Thymus (tissue), 11 donors: ENCODE measurements at regions not wholly inside any gene's neighbourhood (a gene's known extent, or its start where the extent isn't known, plus 50 kb on each side); places are given as distances from the start of the nearest gene placed in this dataset.

Source experiments
- DNase-seq, 9 donors: peaks; one replicate each; pipeline ENCODE4 v3.0.0-alpha.2; 2013; ENCODE audit warnings: low spot score in 9 of 9, low read depth in 6 of 9, missing footprints in 1 of 9
- H3K27ac ChIP-seq, 2 donors: one replicate each; pipeline ENCODE4 v1.5.1; 2013; ENCODE audit warnings: control low read depth in 1 of 2, low read depth in 1 of 2, low read length in 1 of 2, mild to moderate bottlenecking in 1 of 2, moderate library complexity in 1 of 2
- H3K27me3 ChIP-seq, 2 donors: one replicate each; pipeline ENCODE4 v1.5.1; 2013; ENCODE audit warnings: low read length in 1 of 2; ENCODE audit not compliant: control insufficient read depth in 2 of 2, insufficient read depth in 1 of 2
- H3K36me3 ChIP-seq, 2 donors: one replicate each; pipeline ENCODE4 v1.5.1; 2013; ENCODE audit warnings: low read length in 1 of 2, mild to moderate bottlenecking in 1 of 2, moderate library complexity in 1 of 2; ENCODE audit not compliant: control insufficient read depth in 2 of 2, insufficient read depth in 2 of 2
- H3K4me1 ChIP-seq, 2 donors: one replicate each; pipeline ENCODE4 v1.5.1; 2013; ENCODE audit warnings: low read length in 2 of 2; ENCODE audit not compliant: control insufficient read depth in 2 of 2, insufficient read depth in 2 of 2
- H3K4me3 ChIP-seq, 2 donors: one replicate each; pipeline ENCODE4 v1.5.1; 2013; ENCODE audit warnings: low read length in 2 of 2, control low read depth in 1 of 2, mild to moderate bottlenecking in 1 of 2
- H3K9me3 ChIP-seq, 2 donors: one replicate each; pipeline ENCODE4 v1.5.1; 2013; ENCODE audit warnings: low read length in 1 of 2, mild to moderate bottlenecking in 1 of 2; ENCODE audit not compliant: control insufficient read depth in 2 of 2, insufficient read depth in 1 of 2
- WGBS: extraction: QIAGEN DNeasy Blood & Tissue Kit; methylation state at CpG from one replicate; pipeline ENCODE4 v1.1.7; 2013; 5-methylcytosine and 5-hydroxymethylcytosine counted together
- donor health status: healthy.

- H3K4me1 ChIP-seq = peaks cover 0 to 19% of the 10 kb centered on the region in 2 donors
- no peaks in the 10 kb centered on the region for H3K36me3 ChIP-seq
- H3K27me3 ChIP-seq = no peaks in the 10 kb centered on the region
- H3K9me3 ChIP-seq = no peaks in the 10 kb centered on the region
- no peak overlapping the region for H3K27ac ChIP-seq
- no peak overlapping the region for H3K4me3 ChIP-seq
- DNase-seq = no peak
- 27% methylated on average over 2 of the region's 2 CpGs for WGBS
Observed at GRCh38 chr5:74196233-74196632, 444.3 kb downstream of the ENC1 start.

- H3K9me3 ChIP-seq = no peaks in the 10 kb centered on the region
- DNase-seq = no peak
- no peaks in the 10 kb centered on the region for H3K36me3 ChIP-seq
- WGBS = 84% methylated on average over 4 of the region's 4 CpGs
- peaks cover 0 to 9% of the 10 kb centered on the region in 2 donors for H3K4me1 ChIP-seq
- no peak overlapping the region for H3K27ac ChIP-seq
- H3K27me3 ChIP-seq = no peaks in the 10 kb centered on the region
- no peak overlapping the region for H3K4me3 ChIP-seq
Observed at GRCh38 chr5:74194196-74194595, 446.3 kb downstream of the ENC1 start.

- 90% methylated on average over 9 of the region's 9 CpGs for WGBS
- H3K36me3 ChIP-seq = no peaks in the 10 kb centered on the region
- H3K27ac ChIP-seq = no peak overlapping the region
- H3K4me3 ChIP-seq = no peak overlapping the region
- H3K9me3 ChIP-seq = no peaks in the 10 kb centered on the region
- no peaks in the 10 kb centered on the region for H3K4me1 ChIP-seq
- DNase-seq = no peak
- no peaks in the 10 kb centered on the region for H3K27me3 ChIP-seq
Observed at GRCh38 chr5:74192606-74193299, 447.8 kb downstream of the ENC1 start.

- H3K9me3 ChIP-seq = no peaks in the 10 kb centered on the region
- no peaks in the 10 kb centered on the region for H3K36me3 ChIP-seq
- H3K4me1 ChIP-seq = peaks cover 0 to 8% of the 10 kb centered on the region in 2 donors
- 97% methylated on average over 2 of the region's 2 CpGs for WGBS
- H3K27me3 ChIP-seq = no peaks in the 10 kb centered on the region
- no peak for DNase-seq
- H3K4me3 ChIP-seq = no peak overlapping the region
- no peak overlapping the region for H3K27ac ChIP-seq
Observed at GRCh38 chr5:74188351-74189105, 452.0 kb downstream of the ENC1 start.

- 94% methylated on average over 1 of the region's 1 CpG for WGBS
- H3K27ac ChIP-seq = no peak overlapping the region
Observed at GRCh38 chr5:74187757-74188156, 452.8 kb downstream of the ENC1 start.

GRCh38 chr5:74186356-74187315 is 453.9 kb downstream of the ENC1 start:
- WGBS = 93% methylated on average over 6 of the region's 6 CpGs
- H3K36me3 ChIP-seq = no peaks in the 10 kb centered on the region
- DNase-seq = no peak
- H3K27ac ChIP-seq = no peak overlapping the region
- no peaks in the 10 kb centered on the region for H3K9me3 ChIP-seq
- peaks cover 0 to 27% of the 10 kb centered on the region in 2 donors for H3K4me1 ChIP-seq
- no peak overlapping the region for H3K4me3 ChIP-seq
- H3K27me3 ChIP-seq = no peaks in the 10 kb centered on the region

More at GRCh38 chr5:74187757-74188156, 452.8 kb downstream of the ENC1 start:
- no peaks in the 10 kb centered on the region for H3K27me3 ChIP-seq
- DNase-seq = no peak
- no peak overlapping the region for H3K4me3 ChIP-seq
- H3K9me3 ChIP-seq = no peaks in the 10 kb centered on the region
- no peaks in the 10 kb centered on the region for H3K36me3 ChIP-seq
- H3K4me1 ChIP-seq = peaks cover 0 to 16% of the 10 kb centered on the region in 2 donors

GRCh38 chr5:74185599-74185998 is 454.9 kb downstream of the ENC1 start:
- Histone ChIP-seq H3K4me1 (peaks cover 0 to 29% of the 10 kb centered on the region in 2 donors), H3K27me3 (no peaks in the 10 kb centered on the region), H3K4me3 (no peak overlapping the region), H3K27ac (no peak overlapping the region), H3K36me3 (no peaks in the 10 kb centered on the region), H3K9me3 (no peaks in the 10 kb centered on the region)
- WGBS = 98% methylated on average over 2 of the region's 2 CpGs
- no peak for DNase-seq

GRCh38 chr5:74184649-74185048 is 455.9 kb downstream of the ENC1 start:
- no peak overlapping the region for H3K4me3 ChIP-seq
- no peaks in the 10 kb centered on the region for H3K27me3 ChIP-seq
- H3K27ac ChIP-seq = no peak overlapping the region
- H3K4me1 ChIP-seq = peaks cover 0 to 29% of the 10 kb centered on the region in 2 donors
- no peak for DNase-seq
- no peaks in the 10 kb centered on the region for H3K9me3 ChIP-seq
- no peaks in the 10 kb centered on the region for H3K36me3 ChIP-seq
- WGBS = 89% methylated on average over 1 of the region's 1 CpG
